H1 (cell line): ENCODE measurements at regions not wholly inside any gene's neighbourhood (a gene's known extent, or its start where the extent isn't known, plus 50 kb on each side); places are given as distances from the start of the nearest gene placed in this dataset.

Experiments used
- CEBPB ChIP-seq: IDR thresholded peaks from 2 replicates; pipeline ENCODE4 v1.6.1; 2012; ENCODE audit warnings: low read depth, low read length
- CREB1 ChIP-seq: IDR thresholded peaks from 2 replicates; pipeline ENCODE4 v1.6.1; 2012; ENCODE audit warnings: inconsistent platforms
- EZH2 ChIP-seq: fragments of 200-600 bp; sonication (generic); IDR thresholded peaks from 2 replicates; pipeline ENCODE4 v1.7.1; 2012; ENCODE audit warnings: low read depth, mild to moderate bottlenecking, moderate library complexity, low read length, inconsistent platforms; ENCODE audit not compliant: severe bottlenecking
- GABPA ChIP-seq: IDR thresholded peaks from 2 replicates; pipeline ENCODE4 v1.6.1; 2011; ENCODE audit warnings: mild to moderate bottlenecking, low read length, moderate library complexity, borderline replicate concordance; ENCODE audit not compliant: insufficient read depth
- NANOG ChIP-seq: IDR thresholded peaks from 2 replicates; pipeline ENCODE4 v1.6.1; 2011; ENCODE audit warnings: low read length, low read depth, mild to moderate bottlenecking, inconsistent platforms; ENCODE audit not compliant: insufficient read depth, poor library complexity, severe bottlenecking
- POLR2A ChIP-seq, 2 experiments: IDR thresholded peaks; 1 replicate in 1 of 2; 2 replicates in 1 of 2; pipeline ENCODE4 v1.6.1; 2011; ENCODE audit warnings: low read depth in 2 of 2, low read length in 2 of 2, mild to moderate bottlenecking in 2 of 2; ENCODE audit errors: control extremely low read depth in 1 of 2
- POLR2AphosphoS5 ChIP-seq: IDR thresholded peaks from 2 replicates; pipeline ENCODE4 v1.6.1; 2011; ENCODE audit warnings: low read depth, low read length
- RFX5 ChIP-seq: IDR thresholded peaks from 2 replicates; pipeline ENCODE4 v1.6.1; 2011; ENCODE audit warnings: low read depth, low read length, improper control_type of control experiment, borderline replicate concordance
- SAP30 ChIP-seq: fragments of 300-600 bp; sonication (generic); IDR thresholded peaks from 2 replicates; pipeline ENCODE4 v1.7.1; 2012; ENCODE audit warnings: low read length, moderate library complexity, mild to moderate bottlenecking, inconsistent platforms; ENCODE audit not compliant: insufficient read depth, insufficient replicate concordance
- SP1 ChIP-seq: IDR thresholded peaks from 2 replicates; pipeline ENCODE4 v1.6.1; 2011; ENCODE audit warnings: low read depth, low read length
- SUZ12 ChIP-seq: fragments of 200-600 bp; sonication (generic); IDR thresholded peaks from 2 replicates; pipeline ENCODE4 v1.6.1; 2012; ENCODE audit warnings: mild to moderate bottlenecking, inconsistent platforms, low read length, moderate library complexity, mixed read lengths
- ZNF274 ChIP-seq: IDR thresholded peaks from 2 replicates; pipeline ENCODE4 v1.7.0; 2012; ENCODE audit warnings: low read length, borderline replicate concordance; ENCODE audit errors: extremely low read depth
- TF ChIP-seq, protein P1 (sequence below), 3 experiments: IDR thresholded peaks; 1 replicate in 2 of 3; 2 replicates in 1 of 3; pipeline versions ENCODE4 v1.5.1 to v1.6.1; 2011; ENCODE audit warnings: low read length in 3 of 3, mild to moderate bottlenecking in 3 of 3, inconsistent platforms in 2 of 3, low read depth in 1 of 3, moderate library complexity in 1 of 3; ENCODE audit not compliant: insufficient read depth in 1 of 3; ENCODE audit errors: control extremely low read depth in 1 of 3

DNA sequence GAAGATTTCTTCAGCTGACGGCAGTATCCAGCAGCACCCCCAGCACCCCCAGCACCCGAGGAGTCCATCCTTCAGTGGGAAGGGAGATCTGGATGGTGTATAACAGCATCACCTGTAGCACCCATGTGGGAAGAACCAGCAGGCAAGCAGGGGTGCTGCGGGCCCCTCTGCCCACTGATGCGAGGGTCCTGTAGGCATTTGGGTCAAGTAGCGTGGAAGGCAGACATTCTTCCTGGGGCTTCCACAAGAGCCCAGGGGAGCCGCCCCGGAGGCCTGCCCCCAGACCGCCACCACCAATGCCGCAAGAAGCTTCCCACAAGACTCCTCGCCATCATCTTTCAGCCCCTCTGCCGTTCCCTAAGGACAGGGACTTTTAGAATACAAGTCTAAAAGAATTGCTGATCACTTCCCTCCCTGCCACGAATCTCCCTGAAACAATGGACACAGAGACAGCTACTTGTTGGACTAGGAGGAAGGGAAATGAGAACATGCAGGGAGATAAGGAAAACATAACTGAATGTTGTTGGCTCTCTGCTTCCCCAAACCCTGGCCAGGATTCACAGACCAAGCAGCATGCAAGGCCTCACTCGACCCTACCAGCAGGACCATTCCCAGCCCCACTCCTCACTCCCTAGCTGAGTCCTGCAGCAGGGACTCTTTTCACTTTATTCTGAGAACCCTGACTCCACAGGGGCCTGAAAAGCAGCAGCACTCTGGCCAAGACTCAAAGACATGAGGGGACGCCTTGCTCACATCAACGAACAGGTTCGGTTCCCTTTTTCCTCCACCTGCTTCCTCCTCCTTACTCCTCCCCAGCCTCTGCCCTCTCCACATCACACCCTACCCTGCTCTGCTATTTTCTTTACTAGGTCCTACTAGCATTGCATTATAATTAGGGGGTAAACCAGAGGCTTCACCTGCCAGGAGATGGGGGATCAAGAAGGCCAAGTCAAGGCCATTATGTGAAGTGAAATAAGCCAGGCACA, 164.5 kb downstream of the HERPUD2 start:
- TF ChIP-seq, protein P1, sequence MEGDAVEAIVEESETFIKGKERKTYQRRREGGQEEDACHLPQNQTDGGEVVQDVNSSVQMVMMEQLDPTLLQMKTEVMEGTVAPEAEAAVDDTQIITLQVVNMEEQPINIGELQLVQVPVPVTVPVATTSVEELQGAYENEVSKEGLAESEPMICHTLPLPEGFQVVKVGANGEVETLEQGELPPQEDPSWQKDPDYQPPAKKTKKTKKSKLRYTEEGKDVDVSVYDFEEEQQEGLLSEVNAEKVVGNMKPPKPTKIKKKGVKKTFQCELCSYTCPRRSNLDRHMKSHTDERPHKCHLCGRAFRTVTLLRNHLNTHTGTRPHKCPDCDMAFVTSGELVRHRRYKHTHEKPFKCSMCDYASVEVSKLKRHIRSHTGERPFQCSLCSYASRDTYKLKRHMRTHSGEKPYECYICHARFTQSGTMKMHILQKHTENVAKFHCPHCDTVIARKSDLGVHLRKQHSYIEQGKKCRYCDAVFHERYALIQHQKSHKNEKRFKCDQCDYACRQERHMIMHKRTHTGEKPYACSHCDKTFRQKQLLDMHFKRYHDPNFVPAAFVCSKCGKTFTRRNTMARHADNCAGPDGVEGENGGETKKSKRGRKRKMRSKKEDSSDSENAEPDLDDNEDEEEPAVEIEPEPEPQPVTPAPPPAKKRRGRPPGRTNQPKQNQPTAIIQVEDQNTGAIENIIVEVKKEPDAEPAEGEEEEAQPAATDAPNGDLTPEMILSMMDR (IDR thresholded peaks at IDR 0.05; ENCODE audit: control extremely low read depth in 1 of 3, insufficient read depth in 1 of 3, low read depth in 1 of 3, low read length in 3 of 3): no peak
- TF ChIP-seq GABPA: no peak
- no peak for TF ChIP-seq CREB1
- TF ChIP-seq CEBPB: no peak
- no peak for TF ChIP-seq SAP30
- no peak for TF ChIP-seq ZNF274
- TF ChIP-seq RFX5: no peak
- no peak for TF ChIP-seq EZH2
- TF ChIP-seq SUZ12: no peak
- TF ChIP-seq SP1: no peak
- no peak for TF ChIP-seq POLR2AphosphoS5
- no peak for TF ChIP-seq NANOG
- no peak for TF ChIP-seq POLR2A (IDR thresholded peaks at IDR 0.05; ENCODE audit: control extremely low read depth in 1 of 2, low read depth in 2 of 2, low read length in 2 of 2)
